Sigmoid colon (tissue), 4 donors: ENCODE measurements at regions not wholly inside any gene's neighbourhood (a gene's known extent, or its start where the extent isn't known, plus 50 kb on each side); places are given as distances from the start of the nearest gene placed in this dataset.

ENCODE experiments used
- CTCF ChIP-seq, 4 experiments: fragments of 450-650 bp in 3 of 4; fragments of 200-600 bp in 1 of 4; IDR thresholded peaks; one replicate each; pipeline ENCODE4 v1.5.1; 2016 to 2019; ENCODE audit warnings: antibody characterized with exemption in 4 of 4, mild to moderate bottlenecking in 3 of 4, moderate library complexity in 2 of 4
- EP300 ChIP-seq, 4 donors: sonication (generic); formaldehyde crosslinking; IDR thresholded peaks; one replicate each; pipeline ENCODE4 v1.6.1; 2017; ENCODE audit warnings: antibody characterized with exemption in 4 of 4
- POLR2AphosphoS5 ChIP-seq, 4 donors: sonication (generic); formaldehyde crosslinking; IDR thresholded peaks; one replicate each; pipeline ENCODE4 v1.6.1; 2017; ENCODE audit warnings: antibody characterized with exemption in 4 of 4

GRCh38 chr4:10891866-10892265 is 207.3 kb upstream of the CLNK start:
- no peak for TF ChIP-seq POLR2AphosphoS5 (IDR thresholded peaks at IDR 0.05)
- TF ChIP-seq EP300 (IDR thresholded peaks at IDR 0.05): no peak
- TF ChIP-seq CTCF (IDR thresholded peaks at IDR 0.05): no peak
